HG03280 (cell line): ENCODE measurements at regions not wholly inside any gene's neighbourhood (a gene's known extent, or its start where the extent isn't known, plus 50 kb on each side); places are given as distances from the start of the nearest gene placed in this dataset.

Source experiments
- ATAC-seq: cut with Tn5 transposase; IDR thresholded peaks from one replicate; pipeline ENCODE4 v1.9.1; 2021; ENCODE audit warnings: mild to moderate bottlenecking, moderate library complexity; ENCODE audit not compliant: unreplicated experiment

- no peak for ATAC-seq
These were observed 446.0 kb downstream of the MTRR start for GRCh38 chr5:8314965-8315364.

DNA sequence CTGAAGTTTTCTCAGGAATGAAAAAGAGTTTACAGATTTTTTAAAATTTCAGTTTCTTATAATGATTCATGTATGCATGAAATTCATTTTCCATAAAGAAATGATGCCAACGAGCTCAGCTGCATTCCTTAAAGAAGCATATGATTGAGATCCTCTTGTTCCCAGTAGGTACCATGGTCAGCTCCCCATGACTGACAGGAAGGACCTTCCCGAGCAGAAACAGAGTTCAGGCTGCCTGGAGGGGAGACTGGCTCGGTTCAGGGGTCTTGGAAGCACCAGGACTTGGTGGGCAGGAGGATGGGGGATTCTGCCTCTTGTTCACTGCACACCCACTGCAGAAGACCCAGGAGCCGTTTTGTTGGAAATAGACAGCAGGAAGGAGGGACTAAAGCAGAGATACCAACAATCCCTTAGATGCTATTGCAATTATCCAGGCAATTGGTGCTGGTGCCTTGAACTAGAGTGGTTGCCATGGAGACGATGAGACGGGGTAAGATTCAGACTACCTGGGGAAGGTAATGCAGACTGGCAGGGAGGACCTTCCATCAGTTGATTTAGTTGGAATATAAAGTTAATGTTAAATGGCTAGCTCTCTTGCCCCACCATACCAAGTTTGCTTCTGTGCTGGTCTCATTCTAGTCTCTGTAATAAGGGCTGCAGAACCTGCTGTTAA, 447.8 kb downstream of the MTRR start:
- ATAC-seq: no peak

DNA sequence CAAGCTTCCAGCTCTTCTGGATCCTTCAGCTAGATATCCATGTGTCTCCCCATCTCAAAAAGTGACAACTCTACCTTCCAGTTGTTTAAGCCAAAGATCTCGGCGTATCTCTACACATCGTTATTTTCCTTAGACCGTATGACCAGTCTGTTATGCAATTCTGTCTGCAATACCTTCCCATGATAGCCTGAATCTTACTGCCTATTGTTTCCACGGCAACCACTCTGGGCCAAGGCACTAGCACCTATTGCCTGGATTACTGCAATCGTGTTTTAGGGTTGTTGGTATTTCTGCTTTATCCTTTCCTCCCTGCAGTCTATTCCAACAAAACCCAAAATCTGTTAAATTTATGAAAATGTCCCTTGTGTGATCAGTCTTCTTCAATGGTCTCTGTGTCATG, 448.4 kb downstream of the MTRR start:
- no peak for ATAC-seq

- ATAC-seq: no peak
These were observed 451.3 kb downstream of the MTRR start for GRCh38 chr5:8320244-8320643.

DNA sequence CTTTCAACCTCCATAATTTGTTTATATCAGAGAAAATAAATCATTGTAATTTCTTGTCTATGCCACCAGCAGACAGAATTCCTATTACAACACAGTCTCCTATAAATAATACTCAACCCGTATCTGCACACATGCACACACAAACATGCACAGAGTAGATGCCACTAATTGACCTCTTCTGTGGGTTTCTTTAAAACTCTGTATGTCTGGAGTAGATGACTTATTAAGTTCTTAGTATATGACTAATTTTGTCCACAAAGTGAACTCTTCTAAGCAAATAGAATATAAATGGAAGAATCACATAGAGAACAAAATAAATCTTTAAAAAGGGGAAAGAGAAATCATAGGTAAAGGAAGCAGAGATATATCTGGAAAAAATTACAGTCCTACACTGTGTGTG, 452.3 kb downstream of the MTRR start:
- ATAC-seq: no peak

DNA sequence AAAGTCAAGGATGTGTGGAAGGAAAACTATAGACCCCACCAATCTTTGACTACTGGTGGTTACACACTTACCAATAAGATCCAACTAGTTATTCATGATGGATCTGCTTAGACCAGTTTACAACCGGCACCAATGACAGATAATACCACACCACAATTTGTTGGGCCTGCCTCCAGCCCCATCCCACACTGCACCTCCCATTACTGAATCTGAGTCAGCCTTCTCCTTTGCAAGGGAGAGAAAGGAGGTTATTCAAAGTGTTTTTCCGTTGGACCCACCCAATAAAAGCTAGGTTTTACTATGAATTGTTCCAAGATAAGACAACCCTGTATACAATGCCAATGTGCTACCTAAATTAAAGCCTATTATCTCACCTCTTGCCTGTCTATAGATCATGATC, 453.5 kb downstream of the MTRR start:
- ATAC-seq: no peak

- no peak for ATAC-seq
These were observed 458.1 kb downstream of the MTRR start for GRCh38 chr5:8327016-8327415.

GRCh38 chr5:8329773-8330172, 460.8 kb downstream of the MTRR start:
- ATAC-seq: no peak

DNA sequence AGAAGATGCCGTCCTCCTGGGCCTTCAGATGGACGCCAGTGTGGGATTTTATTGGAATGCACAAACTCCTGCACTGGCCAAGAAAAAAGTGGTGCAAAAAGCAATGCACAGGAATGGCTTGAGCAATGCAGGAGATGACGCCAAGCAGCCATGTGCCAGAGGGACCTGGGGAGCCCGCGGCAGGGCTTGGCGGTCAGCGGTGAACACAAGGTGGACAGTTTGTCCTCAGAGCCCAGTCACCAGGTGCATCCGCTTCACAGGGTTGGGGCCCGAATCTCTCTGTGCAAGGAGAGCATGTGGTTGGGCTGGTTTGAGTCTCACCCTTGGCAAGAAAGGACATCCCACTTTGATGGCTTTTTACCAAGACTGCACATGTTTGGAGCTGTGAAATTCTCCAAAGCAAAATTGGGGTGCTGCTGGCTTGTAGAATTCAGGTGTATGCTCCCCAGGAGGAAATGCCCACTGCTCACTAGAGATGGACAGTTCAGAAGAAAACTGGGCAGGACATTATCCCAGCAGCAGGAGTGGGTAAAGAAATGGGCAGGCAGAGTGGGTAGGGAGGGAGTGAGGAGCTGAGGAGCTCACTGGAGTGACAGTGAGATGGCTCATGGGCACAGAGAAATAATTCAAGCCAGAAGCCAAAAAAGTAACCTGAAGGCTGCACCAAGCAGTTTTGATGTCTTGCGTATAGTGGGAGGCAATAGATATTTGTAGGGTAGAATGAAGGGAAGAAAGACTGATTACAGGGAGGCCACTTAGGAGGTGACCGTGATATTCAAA, 463.9 kb downstream of the MTRR start:
- no peak for ATAC-seq

DNA sequence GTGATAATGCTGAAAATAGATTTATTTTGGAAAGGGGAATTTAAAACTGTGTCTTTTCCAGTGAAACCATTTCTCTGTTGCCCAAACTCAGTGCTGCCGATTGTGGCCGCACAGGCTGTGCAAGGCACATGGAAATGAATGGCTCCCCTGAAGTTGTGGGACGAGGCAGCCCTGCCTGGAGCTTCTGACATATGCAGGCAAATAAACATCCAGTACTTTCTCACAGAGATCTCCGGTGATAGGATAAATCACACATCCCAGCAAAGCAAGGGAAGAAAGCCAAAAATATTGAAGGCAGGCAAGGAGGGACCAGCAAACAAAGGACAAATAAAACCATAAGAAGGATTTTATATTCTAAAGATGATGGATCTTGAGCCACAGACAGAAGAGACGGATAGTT, 464.5 kb downstream of the MTRR start:
- no peak for ATAC-seq

GRCh38 chr5:8333977-8334376, 465.0 kb downstream of the MTRR start:
- ATAC-seq: no peak

GRCh38 chr5:8340261-8340660, 471.3 kb downstream of the MTRR start:
- ATAC-seq: no peak

DNA sequence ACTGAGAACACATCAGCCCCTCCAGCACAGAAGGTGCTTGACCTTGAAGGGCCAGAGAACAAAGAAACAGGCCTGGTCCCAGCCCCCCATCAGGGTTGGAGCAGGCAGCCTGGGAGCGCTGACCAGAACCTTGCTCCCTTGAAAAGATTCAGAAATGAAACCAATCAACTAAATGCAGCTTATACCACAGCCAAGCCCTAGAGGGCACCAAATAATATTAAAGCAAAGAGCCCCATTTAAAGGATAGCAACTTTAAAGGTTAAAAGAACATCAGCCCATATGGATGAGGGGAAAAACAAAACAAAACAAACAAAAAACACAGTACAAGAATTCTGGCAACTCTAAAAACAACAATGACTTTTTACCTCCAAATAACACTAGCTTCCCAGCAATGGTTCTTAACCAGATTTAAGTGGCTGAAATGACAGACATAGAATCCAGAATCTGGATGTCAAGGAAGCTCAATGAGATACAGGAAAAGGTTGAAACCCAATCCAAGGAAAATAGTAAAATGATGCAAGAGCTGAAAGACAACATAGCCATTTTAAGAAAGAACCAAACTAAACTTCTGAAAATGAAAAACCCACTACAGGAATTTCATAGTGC, 471.9 kb downstream of the MTRR start:
- ATAC-seq: peak; percentile 50

- no peak for ATAC-seq
These were observed 472.5 kb downstream of the MTRR start for GRCh38 chr5:8341406-8341805.

- ATAC-seq: no peak
These were observed 479.0 kb downstream of the MTRR start for GRCh38 chr5:8347984-8348383.

- peak; percentile 94 for ATAC-seq
These were observed 480.9 kb downstream of the MTRR start for GRCh38 chr5:8349855-8350254.

DNA sequence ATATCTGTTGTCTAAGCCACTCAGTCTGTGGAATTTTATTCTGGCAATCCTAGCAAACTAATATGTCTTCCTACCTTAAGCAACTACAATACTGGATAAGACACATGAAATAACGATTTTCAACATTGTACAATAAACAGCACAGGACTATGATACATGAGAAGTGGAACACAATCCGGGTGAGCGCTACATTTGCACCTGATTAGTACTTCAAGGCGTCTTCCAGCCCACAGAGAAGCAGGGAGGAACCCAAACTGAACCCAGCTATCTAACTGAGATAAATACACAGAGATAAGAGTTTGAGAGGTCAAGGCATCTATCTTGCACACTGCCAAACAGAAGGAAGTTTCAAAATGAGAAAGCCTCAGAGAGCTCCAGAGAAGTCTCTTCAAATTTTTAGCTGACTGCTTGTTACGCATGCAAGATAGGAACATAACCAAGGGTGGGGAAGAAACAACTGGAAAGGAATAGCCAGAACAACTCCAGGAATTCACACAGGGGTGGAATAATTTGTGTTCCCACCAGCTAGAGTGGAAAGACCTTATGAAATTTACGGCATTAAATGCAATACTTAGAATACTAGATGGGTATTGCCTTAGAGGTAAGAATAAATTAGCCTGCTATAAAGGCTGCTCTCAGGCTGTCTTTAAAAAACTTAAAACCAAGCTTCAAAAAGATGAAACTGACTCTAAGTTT, 481.8 kb downstream of the MTRR start:
- ATAC-seq: no peak

DNA sequence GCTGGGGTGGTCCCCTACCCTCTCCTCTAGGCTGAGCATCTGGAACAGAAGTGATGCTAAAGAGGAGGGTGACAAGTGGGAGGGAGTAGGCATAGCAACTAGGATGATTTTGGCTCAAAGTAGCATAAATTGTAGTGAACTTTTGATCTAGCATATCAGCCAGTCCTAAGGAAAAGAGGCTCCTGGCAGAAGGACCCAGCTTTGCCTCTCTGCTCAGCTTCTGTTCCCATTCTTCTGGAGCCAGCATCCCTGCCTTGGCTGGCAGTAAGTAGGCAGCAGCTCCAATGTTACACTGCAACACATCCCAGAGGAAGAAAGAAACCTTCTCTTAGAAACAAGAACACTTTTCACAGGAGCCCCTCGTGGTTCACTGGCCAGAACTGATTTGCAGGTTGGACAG, 487.0 kb downstream of the MTRR start:
- ATAC-seq: no peak

DNA sequence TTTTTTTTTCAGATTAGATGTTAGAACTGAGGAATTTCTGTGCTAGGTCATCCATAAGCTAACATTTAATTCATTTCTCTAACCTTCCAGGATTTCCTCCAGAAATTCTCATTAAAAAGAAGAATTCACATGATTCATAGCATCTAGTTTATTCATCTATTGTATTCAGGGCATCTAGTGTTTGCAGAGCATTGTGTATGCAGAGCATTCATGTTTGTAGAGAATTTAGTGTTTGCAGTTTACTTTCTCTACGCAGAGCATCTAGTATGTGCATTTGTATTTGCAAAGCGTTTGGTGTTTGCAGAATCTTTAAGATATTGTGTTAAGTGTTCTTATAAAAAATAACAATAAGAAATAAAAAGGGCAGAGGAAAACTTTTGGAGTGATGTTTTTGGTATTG, 491.1 kb downstream of the MTRR start:
- ATAC-seq: no peak

- ATAC-seq: no peak
These were observed 493.5 kb downstream of the MTRR start for GRCh38 chr5:8362495-8362894.

GRCh38 chr5:8363138-8363537, 494.2 kb downstream of the MTRR start:
- ATAC-seq: no peak

- no peak for ATAC-seq
These were observed 497.3 kb downstream of the MTRR start for GRCh38 chr5:8366266-8366665.
